ENCODE measurements at regions not wholly inside any gene's neighbourhood (a gene's known extent, or its start where the extent isn't known, plus 50 kb on each side); places are given as distances from the start of the nearest gene placed in this dataset.

DNA sequence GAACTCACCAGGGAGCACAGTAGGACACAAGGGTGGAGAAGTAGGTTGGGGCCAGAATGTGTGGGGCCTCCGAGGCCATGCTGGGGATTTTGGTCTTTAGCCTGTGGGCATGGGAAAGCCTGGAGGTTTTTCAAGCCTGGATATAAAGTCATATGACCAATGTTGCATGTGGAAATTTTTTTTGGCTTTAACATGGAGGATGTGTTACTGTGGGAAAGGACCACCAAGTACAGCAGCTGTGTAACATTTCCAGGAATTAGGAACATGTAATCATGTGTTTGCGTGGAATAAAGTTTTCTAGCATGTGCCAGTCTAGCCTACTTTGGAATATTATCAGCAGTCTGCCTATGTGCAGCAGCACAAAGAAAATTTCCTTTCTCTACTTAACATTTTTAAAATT lies 78.5 kb downstream of the TNFSF18 start:
- TF ChIP-seq, protein P1, sequence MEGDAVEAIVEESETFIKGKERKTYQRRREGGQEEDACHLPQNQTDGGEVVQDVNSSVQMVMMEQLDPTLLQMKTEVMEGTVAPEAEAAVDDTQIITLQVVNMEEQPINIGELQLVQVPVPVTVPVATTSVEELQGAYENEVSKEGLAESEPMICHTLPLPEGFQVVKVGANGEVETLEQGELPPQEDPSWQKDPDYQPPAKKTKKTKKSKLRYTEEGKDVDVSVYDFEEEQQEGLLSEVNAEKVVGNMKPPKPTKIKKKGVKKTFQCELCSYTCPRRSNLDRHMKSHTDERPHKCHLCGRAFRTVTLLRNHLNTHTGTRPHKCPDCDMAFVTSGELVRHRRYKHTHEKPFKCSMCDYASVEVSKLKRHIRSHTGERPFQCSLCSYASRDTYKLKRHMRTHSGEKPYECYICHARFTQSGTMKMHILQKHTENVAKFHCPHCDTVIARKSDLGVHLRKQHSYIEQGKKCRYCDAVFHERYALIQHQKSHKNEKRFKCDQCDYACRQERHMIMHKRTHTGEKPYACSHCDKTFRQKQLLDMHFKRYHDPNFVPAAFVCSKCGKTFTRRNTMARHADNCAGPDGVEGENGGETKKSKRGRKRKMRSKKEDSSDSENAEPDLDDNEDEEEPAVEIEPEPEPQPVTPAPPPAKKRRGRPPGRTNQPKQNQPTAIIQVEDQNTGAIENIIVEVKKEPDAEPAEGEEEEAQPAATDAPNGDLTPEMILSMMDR (IDR thresholded peaks at IDR 0.05; ENCODE audit: poor library complexity, severe bottlenecking): no peak
- TF ChIP-seq POLR2AphosphoS5 (IDR thresholded peaks at IDR 0.05): no peak
- TF ChIP-seq TAF1 (IDR thresholded peaks at IDR 0.05; ENCODE audit: low read depth): no peak
- no peak for TF ChIP-seq EP300 (conservative IDR thresholded peaks at IDR 0.05; ENCODE audit: poor library complexity, severe bottlenecking)
- no peak for TF ChIP-seq MXI1 (conservative IDR thresholded peaks at IDR 0.05; ENCODE audit: poor library complexity, severe bottlenecking)
- TF ChIP-seq, protein P2, sequence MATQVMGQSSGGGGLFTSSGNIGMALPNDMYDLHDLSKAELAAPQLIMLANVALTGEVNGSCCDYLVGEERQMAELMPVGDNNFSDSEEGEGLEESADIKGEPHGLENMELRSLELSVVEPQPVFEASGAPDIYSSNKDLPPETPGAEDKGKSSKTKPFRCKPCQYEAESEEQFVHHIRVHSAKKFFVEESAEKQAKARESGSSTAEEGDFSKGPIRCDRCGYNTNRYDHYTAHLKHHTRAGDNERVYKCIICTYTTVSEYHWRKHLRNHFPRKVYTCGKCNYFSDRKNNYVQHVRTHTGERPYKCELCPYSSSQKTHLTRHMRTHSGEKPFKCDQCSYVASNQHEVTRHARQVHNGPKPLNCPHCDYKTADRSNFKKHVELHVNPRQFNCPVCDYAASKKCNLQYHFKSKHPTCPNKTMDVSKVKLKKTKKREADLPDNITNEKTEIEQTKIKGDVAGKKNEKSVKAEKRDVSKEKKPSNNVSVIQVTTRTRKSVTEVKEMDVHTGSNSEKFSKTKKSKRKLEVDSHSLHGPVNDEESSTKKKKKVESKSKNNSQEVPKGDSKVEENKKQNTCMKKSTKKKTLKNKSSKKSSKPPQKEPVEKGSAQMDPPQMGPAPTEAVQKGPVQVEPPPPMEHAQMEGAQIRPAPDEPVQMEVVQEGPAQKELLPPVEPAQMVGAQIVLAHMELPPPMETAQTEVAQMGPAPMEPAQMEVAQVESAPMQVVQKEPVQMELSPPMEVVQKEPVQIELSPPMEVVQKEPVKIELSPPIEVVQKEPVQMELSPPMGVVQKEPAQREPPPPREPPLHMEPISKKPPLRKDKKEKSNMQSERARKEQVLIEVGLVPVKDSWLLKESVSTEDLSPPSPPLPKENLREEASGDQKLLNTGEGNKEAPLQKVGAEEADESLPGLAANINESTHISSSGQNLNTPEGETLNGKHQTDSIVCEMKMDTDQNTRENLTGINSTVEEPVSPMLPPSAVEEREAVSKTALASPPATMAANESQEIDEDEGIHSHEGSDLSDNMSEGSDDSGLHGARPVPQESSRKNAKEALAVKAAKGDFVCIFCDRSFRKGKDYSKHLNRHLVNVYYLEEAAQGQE (IDR thresholded peaks at IDR 0.05; ENCODE audit: borderline replicate concordance): no peak
- no peak for TF ChIP-seq RAD21 (conservative IDR thresholded peaks at IDR 0.05)
- TF ChIP-seq EZH2 (IDR thresholded peaks at IDR 0.05; ENCODE audit: borderline replicate concordance, insufficient read depth, low read length, poor library complexity, severe bottlenecking): no peak

Data from neural cell (in vitro differentiated cells).